DMS153 (cell line): ENCODE measurements at regions not wholly inside any gene's neighbourhood (a gene's known extent, or its start where the extent isn't known, plus 50 kb on each side); places are given as distances from the start of the nearest gene placed in this dataset.
"Not testable (repeated sequence)": the region's sequence is repeated elsewhere in the genome, so short reads cannot be mapped to it uniquely, and the experiment has no call there.

Source experiments
- DNase-seq: peaks from one replicate; lab custom pipeline; 2025; lab: John Stamatoyannopoulos, UW

GRCh38 chr21:16420031-16420724, 690.4 kb downstream of the USP25 start:
- DNase-seq = peak; percentile 7

- DNase-seq = no peak
These were observed 691.2 kb downstream of the USP25 start for GRCh38 chr21:16421007-16421406.

- no peak for DNase-seq
These were observed 692.2 kb downstream of the USP25 start for GRCh38 chr21:16421965-16422364.

DNA sequence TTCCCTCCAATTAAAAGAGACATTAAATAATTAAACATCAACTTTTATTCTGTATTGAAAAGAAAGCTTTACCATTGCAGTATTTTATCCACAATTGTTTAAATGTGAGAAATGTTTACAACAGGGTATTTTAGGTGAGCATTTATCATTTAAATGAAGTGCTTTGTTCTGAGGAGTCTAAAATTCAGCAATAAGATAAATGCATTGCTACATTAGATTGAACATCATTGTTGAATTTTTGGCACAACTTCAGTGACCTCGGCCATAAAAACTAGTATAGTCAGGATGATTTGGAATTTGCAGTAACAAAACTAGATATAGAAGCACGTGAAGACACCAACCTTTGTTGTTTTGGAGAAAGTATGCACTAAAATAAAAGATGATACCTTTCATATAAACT, 692.9 kb downstream of the USP25 start:
- DNase-seq = no peak

GRCh38 chr21:16423921-16424320, 694.1 kb downstream of the USP25 start:
- no peak for DNase-seq

- no peak for DNase-seq
These were observed 694.6 kb downstream of the USP25 start for GRCh38 chr21:16424331-16424751.

DNA sequence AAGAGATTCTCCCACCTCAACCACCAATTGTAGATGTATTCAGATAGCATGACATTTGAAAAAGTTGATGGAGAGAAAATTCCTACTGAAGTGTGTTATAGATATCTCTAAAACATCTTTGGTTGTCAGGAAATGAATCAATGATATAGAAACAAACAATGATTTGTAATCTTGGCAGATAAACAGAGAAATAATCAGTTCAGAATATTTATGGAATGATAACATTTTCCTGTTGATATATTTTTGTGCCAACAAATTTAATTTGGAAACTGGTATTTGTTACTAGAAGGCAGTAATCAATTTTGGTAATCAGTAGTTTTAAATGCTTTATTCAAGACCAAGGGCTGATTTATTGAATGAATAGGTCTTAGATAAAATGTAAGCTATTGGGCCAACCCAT, 695.6 kb downstream of the USP25 start:
- DNase-seq = no peak

- DNase-seq = no peak
These were observed 697.2 kb downstream of the USP25 start for GRCh38 chr21:16426936-16427335.

DNA sequence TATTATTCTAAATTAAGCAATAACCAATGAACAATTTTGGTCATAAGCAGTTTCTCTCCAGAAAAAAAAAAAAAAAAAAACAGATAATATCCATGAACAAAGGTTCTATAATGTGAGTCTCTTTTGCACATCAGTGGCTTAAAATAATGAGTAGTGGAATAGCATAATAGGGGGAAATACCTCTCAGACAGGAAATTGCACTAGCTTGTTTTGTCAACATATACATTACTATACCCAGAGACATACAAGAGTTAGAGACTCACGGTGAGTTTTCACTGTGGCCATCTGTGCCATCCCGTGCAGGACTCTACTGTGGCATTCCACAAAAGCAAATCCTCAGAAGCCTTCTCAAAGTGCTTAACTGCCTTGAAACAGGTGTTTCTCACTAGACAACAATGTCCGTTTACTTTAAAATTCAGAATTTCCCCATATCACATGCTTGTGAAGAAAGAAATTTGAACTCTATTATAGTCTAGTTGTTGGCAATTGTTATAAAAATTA, 697.9 kb downstream of the USP25 start:
- no peak for DNase-seq

- no peak for DNase-seq
These were observed 707.8 kb downstream of the USP25 start for GRCh38 chr21:16437586-16437985.

DNA sequence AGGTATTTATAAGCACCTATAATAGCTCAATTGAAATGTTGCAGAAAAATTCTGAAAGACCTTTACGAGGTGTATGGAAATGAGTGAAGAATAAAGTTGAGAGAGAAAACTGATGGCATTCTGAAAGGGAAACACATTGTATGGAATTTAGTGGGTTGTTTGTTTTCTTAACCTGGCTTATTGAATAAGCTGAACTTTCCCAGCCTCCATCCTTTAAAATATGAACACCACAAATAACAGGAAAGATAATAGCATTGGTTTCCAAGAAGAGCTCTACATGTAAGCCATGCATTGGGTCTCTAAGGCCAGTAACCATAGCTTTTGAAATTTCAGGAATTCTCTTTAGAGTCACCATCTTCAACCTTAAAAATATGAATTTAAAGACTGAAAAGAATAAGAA, 709.0 kb downstream of the USP25 start:
- no peak for DNase-seq

DNA sequence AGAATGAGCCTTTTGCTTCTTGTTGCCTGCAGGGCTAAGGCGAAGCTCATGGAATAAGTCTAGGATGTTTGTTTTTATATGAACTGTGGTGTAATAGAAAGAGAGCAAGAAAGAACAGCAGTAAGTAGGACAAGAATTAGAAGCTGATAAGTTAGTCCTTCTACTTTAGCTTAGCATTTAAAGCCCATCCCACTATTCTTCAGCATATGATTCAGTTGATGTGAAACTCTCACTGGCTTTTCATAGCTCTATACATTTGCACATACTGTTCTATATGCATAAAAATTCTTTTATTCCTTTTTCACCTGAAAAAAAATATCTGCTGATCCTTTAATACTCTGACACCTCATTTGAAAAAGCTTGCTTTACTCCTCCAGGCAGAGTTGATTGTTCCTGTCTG, 712.0 kb downstream of the USP25 start:
- no peak for DNase-seq

DNA sequence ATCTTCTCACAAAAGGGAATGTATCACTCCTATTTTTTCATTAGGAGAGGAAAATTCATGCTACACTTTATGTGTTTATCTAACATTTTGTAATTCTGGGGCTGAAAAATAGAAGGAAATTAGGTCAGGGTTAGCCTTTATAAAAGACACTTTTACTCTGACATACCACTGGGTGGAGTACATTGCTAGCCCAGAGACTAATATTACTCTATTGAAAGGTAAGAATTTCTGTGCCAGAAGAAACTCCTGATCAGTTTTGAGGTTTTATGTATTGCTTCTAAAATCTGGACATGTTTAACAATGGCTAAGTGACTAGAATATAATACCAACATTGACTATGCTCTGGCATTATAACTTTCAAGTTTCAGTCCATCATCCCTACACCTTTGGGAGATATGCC, 724.6 kb downstream of the USP25 start:
- DNase-seq = no peak

DNA sequence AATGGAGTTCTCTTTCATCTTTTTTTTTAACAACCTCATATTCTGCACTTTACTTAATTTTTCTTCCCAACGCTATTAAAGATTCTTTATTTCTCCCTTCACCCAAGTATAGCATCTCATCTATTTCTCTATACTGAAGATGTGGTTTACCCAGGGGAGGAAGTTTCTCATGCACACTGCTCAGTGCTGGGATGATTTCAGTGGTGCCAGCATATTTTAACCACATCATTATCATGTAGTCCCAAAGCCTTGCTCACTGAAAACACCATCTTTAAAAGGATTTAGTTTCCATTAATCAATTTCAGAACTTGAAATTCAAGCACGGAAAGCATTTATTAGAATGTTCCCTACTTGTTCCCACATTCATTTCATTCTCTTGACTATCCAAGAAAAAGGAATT, 725.7 kb downstream of the USP25 start:
- no peak for DNase-seq

GRCh38 chr21:16455978-16456377, 726.2 kb downstream of the USP25 start:
- no peak for DNase-seq

DNA sequence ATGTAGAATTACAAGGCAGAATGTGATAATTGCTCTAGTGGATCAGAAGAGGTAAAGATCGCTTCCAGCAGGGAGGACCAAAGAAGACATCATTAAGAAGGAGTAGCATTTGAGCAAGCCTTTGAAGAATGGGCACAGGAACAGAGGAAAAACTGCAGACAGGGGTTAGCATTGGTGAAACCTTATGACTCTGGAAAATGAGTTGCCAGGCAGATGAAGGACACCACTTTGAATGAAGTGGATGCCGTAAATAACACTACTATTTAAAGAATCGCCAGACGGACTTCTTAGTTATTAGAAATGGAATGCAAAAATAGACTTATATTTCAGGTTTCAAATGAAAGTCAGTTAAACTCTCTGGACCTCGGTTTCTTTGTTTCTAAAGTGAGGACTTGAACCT, 727.7 kb downstream of the USP25 start:
- DNase-seq = no peak

- no peak for DNase-seq
These were observed 731.2 kb downstream of the USP25 start for GRCh38 chr21:16460936-16461335.

DNA sequence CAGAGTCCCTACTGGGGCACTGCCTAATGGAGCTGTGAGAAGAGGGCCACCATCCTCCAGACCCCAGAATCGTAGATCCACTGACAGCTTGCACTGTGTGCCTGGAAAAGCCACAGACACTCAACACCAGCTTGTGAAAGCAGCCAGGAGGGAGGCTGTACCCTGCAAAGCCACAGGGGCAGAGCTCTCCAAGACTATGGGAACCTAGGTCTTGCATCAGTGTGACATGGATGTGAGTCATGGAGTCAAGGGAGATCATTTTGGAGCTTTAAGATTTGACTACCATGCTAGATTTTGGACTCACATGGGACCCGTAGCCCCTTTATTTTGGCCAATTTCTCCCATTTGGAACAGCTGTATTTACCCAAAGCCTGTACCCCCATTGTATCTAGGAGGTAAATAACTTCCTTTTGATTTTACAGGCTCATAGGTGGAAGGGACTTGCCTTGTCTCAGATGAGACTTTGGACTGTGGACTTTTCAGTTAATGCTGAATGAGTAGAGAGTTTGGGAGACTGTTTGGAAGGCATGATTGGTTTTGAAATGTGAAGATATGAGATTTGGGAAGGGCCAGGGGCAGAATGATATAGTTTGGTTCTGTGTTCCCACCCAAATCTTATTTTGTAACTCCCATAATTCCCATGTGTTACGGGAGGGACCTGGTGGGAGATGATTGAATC, 734.6 kb downstream of the USP25 start:
- DNase-seq = not testable (repeated sequence)

GRCh38 chr21:16468184-16468583, 738.4 kb downstream of the USP25 start:
- DNase-seq = no peak

DNA sequence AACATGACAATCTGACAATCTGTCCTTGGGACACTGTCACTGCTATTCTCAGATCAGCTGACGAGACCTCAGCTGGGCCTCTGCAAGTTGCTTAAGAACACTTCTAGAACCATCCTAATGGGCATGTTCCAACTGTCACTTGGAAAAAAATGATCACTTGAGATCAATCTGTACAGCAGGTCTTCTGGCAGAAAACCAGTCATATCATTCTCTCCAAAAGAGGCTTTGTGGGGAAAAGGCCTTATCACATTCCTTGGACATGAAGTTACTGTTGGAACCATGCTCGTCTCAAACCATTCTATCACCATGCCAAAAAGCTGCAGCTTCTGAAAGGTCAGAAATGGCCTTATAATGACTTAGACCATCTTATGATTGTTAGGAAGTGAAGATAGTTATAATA, 744.2 kb downstream of the USP25 start:
- no peak for DNase-seq

DNA sequence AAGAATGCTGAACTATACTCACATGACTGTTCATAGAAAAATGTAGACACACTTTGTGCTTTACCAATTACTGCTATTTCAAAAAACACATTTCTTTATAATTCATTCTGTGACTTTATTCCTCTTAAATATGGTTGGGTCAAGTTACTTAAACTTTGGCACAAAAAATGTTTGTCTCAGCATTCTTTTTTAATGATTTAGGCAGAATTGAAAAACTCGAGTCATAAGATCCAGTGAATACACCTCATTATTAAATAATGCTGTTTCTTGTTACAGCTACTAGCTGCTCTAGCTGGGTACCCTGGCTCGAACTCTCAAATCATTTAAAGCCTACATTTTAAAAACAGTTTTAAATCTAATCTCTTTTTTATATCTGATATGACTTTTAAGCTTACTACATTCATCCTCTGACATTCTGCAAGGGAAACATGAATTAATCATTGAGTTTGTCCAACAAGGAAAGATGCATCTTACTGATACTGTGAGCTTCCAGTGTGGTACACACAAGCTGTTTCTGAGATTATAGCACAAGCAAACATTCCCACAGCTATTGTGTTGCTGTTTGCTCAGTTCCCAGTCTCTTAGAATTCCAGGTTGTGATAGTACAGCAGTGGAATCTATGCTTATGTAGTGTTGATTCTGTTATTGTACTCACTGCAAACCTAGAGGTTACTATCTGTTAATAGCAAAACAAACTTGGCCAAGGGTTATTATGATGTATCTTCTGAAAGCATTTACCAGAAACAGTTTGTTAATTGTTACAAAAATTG, 746.5 kb downstream of the USP25 start:
- DNase-seq = no peak

GRCh38 chr21:16488042-16488441, 758.3 kb downstream of the USP25 start:
- DNase-seq = no peak

- no peak for DNase-seq
These were observed 762.6 kb downstream of the USP25 start for GRCh38 chr21:16492356-16492755.
